Transverse colon (tissue), 4 donors: ENCODE measurements at regions not wholly inside any gene's neighbourhood (a gene's known extent, or its start where the extent isn't known, plus 50 kb on each side); places are given as distances from the start of the nearest gene placed in this dataset.

Experiments
- DNase-seq: peaks from one replicate; pipeline ENCODE4 v3.0.0-alpha.2; 2019
- H3K27ac ChIP-seq, 4 donors: fragments of 200-600 bp; sonication (generic); 2 replicates each; pipeline ENCODE4 v1.5.1; 2016 to 2018; ENCODE audit warnings: inconsistent platforms in 4 of 4
- H3K27me3 ChIP-seq: fragments of 200-600 bp; sonication (generic); 2 replicates; pipeline ENCODE4 v1.5.1; 2017; ENCODE audit warnings: inconsistent platforms
- H3K36me3 ChIP-seq, 4 donors: fragments of 200-600 bp; sonication (generic); 2 replicates each; pipeline ENCODE4 v1.5.1; 2017 to 2019; ENCODE audit warnings: inconsistent platforms in 4 of 4
- H3K4me1 ChIP-seq, 4 donors: fragments of 200-600 bp; sonication (generic); 2 replicates each; pipeline ENCODE4 v1.5.1; 2017 to 2020; ENCODE audit warnings: inconsistent platforms in 4 of 4
- H3K4me3 ChIP-seq, 4 donors: fragments of 200-600 bp; sonication (generic); 1 replicate in 1 of 4; 2 replicates in 3 of 4; pipeline versions ENCODE4 v1.5.1 to v1.6.1; 2017 to 2019; ENCODE audit warnings: inconsistent platforms in 4 of 4
- H3K9me3 ChIP-seq, 2 donors: fragments of 200-600 bp; sonication (generic); 2 replicates each; pipeline ENCODE4 v1.5.1; 2017 to 2019; ENCODE audit warnings: inconsistent platforms in 2 of 2
- CTCF ChIP-seq, 5 experiments: fragments of 200-600 bp in 3 of 5; fragments of 450-650 bp in 2 of 5; sonication (generic) in 3 of 5; IDR thresholded peaks; 1 replicate in 2 of 5; 2 replicates in 3 of 5; pipeline ENCODE4 v1.5.1; 2016 to 2017; ENCODE audit warnings: antibody characterized with exemption in 5 of 5, inconsistent platforms in 3 of 5, mild to moderate bottlenecking in 2 of 5, moderate library complexity in 1 of 5
- EP300 ChIP-seq: sonication (generic); formaldehyde crosslinking; IDR thresholded peaks from one replicate; pipeline ENCODE4 v1.6.1; 2017; ENCODE audit warnings: antibody characterized with exemption, low read depth
- POLR2A ChIP-seq: fragments of 450-650 bp; IDR thresholded peaks from one replicate; pipeline ENCODE4 v1.6.1; 2016; ENCODE audit warnings: antibody characterized with exemption, mild to moderate bottlenecking, moderate library complexity
- POLR2AphosphoS5 ChIP-seq, 3 donors: sonication (generic); formaldehyde crosslinking; IDR thresholded peaks; one replicate each; pipeline ENCODE4 v1.6.1; 2016; ENCODE audit warnings: antibody characterized with exemption in 3 of 3
- whole genome bisulfite sequencing, 2 donors: methylation state at CpG; one replicate each; pipeline ENCODE4 v1.1.5; 2018; ENCODE audit warnings: low coverage in 1 of 2; 5-methylcytosine and 5-hydroxymethylcytosine counted together
- in situ Hi-C, 4 donors: fragments of 200-750 bp; cut with MboI; loops; one replicate each; pipeline versions ENCODE4 v1.15.0 to v1.15.1; 2017; ENCODE audit warnings: low sequenced_read_pairs in 3 of 4, low pct_ligation_motif_present in 1 of 4, low pct_unique_long_range_greater_than_20kb in 1 of 4
- intact Hi-C: fragments of 100-400 bp; cut with DNase I; formaldehyde crosslinking; loops from one replicate; pipeline ENCODE4 v1.15.1; 2023; ENCODE audit warnings: low total_unique reads

- TF ChIP-seq POLR2AphosphoS5 (IDR thresholded peaks at IDR 0.05): no peak
- no peak for TF ChIP-seq CTCF (IDR thresholded peaks at IDR 0.05)
- no peak for TF ChIP-seq POLR2A
- no peak for TF ChIP-seq EP300
- Histone ChIP-seq H3K4me3 (no peak overlapping the region), H3K27ac (no peak overlapping the region), H3K27me3 (no peaks in the 10 kb centered on the region), H3K36me3 (no peaks in the 10 kb centered on the region), H3K4me1 (no peaks in the 10 kb centered on the region), H3K9me3 (no peaks in the 10 kb centered on the region)
- in situ Hi-C loops (no loop called here), intact Hi-C loops (no loop called here)
- DNase-seq: no peak
- WGBS, 2 donors: 78% methylated on average over 10 of the region's 10 CpGs; no CpG with 5 or more reads in 1 of the 2 donors
Observed at GRCh38 chr22:48599346-48599745, 1228.3 kb downstream of the BRD1 start.

GRCh38 chr22:48596111-48596850 is 1231.4 kb downstream of the BRD1 start:
- in situ Hi-C loops: no loop called here
- intact Hi-C loops: no loop called here
- WGBS, 2 donors: 92 to 93% methylated on average over 18 to 24 of the region's 24 CpGs
- Histone ChIP-seq H3K36me3 (no peaks in the 10 kb centered on the region), H3K4me3 (no peak overlapping the region), H3K4me1 (no peaks in the 10 kb centered on the region), H3K27ac (no peak overlapping the region), H3K9me3 (no peaks in the 10 kb centered on the region), H3K27me3 (no peaks in the 10 kb centered on the region)
- no peak for DNase-seq
- TF ChIP-seq CTCF (IDR thresholded peaks at IDR 0.05): no peak
- no peak for TF ChIP-seq POLR2AphosphoS5 (IDR thresholded peaks at IDR 0.05)
- TF ChIP-seq EP300: no peak
- TF ChIP-seq POLR2A: no peak

- Histone ChIP-seq H3K36me3 (no peaks in the 10 kb centered on the region), H3K27ac (no peak overlapping the region), H3K27me3 (no peaks in the 10 kb centered on the region), H3K4me1 (no peaks in the 10 kb centered on the region), H3K9me3 (no peaks in the 10 kb centered on the region), H3K4me3 (no peak overlapping the region)
- 57% methylated on average over 10 of the region's 10 CpGs; no CpG with 5 or more reads in 1 of the 2 donors for WGBS, 2 donors
- in situ Hi-C loops: no loop called here
- intact Hi-C loops: no loop called here
- TF ChIP-seq EP300 (no peak), POLR2A (no peak), POLR2AphosphoS5 (IDR thresholded peaks at IDR 0.05) (no peak), CTCF (IDR thresholded peaks at IDR 0.05) (no peak)
- DNase-seq: no peak
Observed at GRCh38 chr22:48595511-48595905, 1232.2 kb downstream of the BRD1 start.

GRCh38 chr22:48594757-48595510 is 1232.7 kb downstream of the BRD1 start:
- H3K27ac ChIP-seq: no peak overlapping the region
- WGBS, 2 donors: 77% methylated on average over 19 of the region's 19 CpGs; no CpG with 5 or more reads in 1 of the 2 donors
- in situ Hi-C loops: no loop called here
- H3K9me3 ChIP-seq: no peaks in the 10 kb centered on the region
- intact Hi-C loops: no loop called here
- no peaks in the 10 kb centered on the region for H3K27me3 ChIP-seq
- no peak for DNase-seq
- no peaks in the 10 kb centered on the region for H3K36me3 ChIP-seq
- TF ChIP-seq CTCF (IDR thresholded peaks at IDR 0.05): no peak
- TF ChIP-seq POLR2A: no peak
- TF ChIP-seq POLR2AphosphoS5 (IDR thresholded peaks at IDR 0.05): no peak
- TF ChIP-seq EP300: no peak
- H3K4me1 ChIP-seq: no peaks in the 10 kb centered on the region
- no peak overlapping the region for H3K4me3 ChIP-seq
